VCaP (cell line): ENCODE measurements at regions not wholly inside any gene's neighbourhood (a gene's known extent, or its start where the extent isn't known, plus 50 kb on each side); places are given as distances from the start of the nearest gene placed in this dataset.

Experiments
- H3K27ac ChIP-seq: fragments of 450-650 bp; 2 replicates; pipeline ENCODE4 v1.5.1; 2017
- CTCF ChIP-seq: fragments of 450-650 bp; conservative IDR thresholded peaks from 2 replicates; pipeline ENCODE4 v1.5.1; 2017; ENCODE audit warnings: mild to moderate bottlenecking, moderate library complexity

- H3K27ac ChIP-seq = peak overlapping the region; percentile 99
- no peak for TF ChIP-seq CTCF
These were observed 131.1 kb upstream of the SOX4 start for GRCh38 chr6:21462519-21462852.

DNA sequence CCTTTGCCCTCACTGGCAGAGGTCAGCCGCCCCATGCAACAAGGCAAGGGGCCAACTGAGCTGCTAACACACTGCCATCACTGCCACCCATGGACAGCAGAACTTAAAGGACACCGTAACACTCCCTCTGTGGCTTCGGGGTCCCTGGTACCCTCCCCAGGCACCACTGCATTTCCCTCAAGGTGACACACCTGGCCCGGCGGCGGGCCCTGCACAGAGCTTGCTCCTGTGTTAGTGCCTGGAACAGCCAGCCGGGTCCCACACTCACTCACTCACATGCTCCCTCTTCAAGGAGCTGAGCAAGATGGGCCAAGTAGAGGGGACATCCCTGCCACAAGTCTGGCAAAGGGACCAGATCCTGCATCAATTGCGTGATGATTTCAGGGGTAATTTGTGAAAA, 126.5 kb upstream of the SOX4 start:
- peak overlapping the region; percentile 72 for H3K27ac ChIP-seq
- TF ChIP-seq CTCF = no peak

- H3K27ac ChIP-seq = peak overlapping the region; percentile 72
- no peak for TF ChIP-seq CTCF
These were observed 125.1 kb upstream of the SOX4 start for GRCh38 chr6:21468461-21468860.

DNA sequence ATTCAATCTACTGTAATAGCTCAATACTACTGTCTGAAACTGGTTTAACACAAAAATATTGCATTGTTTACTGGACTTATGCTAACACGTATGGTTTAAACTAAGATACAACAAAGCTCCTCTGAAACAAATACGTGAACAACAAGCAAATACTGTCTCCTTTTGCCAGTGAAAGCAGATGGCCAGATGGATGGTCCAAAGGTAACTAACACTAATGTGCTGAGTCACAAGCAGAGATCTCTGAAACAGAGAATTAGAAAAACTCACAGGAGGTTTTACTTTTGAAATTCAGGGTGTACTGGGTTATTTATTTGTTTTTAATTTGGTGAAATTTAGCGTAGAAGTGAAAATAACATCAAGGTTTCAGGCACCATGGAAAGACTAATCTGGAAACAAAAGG, 124.3 kb upstream of the SOX4 start:
- TF ChIP-seq CTCF = no peak

DNA sequence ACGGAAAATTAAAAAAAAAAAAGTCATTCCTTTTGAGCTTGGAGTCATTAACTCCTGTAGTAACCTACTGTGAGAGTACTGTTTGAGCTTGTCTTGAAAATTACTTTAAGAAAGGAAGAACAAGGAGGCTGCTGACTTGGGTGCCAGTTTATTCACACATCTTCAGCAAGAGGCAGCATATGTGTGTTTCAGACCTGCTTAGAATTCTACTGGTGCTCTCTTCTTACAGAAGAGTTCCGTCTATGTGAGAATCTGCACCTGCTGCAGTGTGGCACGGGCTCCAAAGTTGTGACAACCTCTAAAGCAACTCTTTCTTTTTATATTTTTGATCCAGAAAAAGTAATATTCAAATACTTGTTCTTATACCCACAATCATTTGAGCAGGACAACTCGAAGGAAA, 117.4 kb upstream of the SOX4 start:
- TF ChIP-seq CTCF = no peak
- no peak overlapping the region for H3K27ac ChIP-seq

More for the DNA sequence above, 124.3 kb upstream of the SOX4 start:
- H3K27ac ChIP-seq = peak overlapping the region; percentile 72

DNA sequence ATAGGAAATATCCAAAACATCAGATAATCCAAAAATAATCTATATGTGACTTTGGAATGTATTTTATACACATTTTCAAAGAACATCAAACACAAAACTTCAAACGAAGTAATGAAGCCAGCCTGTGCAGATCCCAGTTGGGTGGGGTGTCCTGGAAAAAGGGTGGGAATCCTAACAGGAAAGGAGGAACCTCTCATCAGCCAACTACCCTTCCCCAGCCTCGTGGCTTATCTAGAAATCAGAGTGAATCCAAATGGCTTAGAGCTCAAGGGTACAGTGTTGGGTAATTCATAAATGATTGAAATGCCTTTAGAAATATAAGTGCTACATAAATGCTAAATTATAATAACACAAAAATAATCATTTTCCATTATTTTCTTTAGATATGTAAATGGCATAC, 115.1 kb upstream of the SOX4 start:
- peak overlapping the region; percentile 84 for H3K27ac ChIP-seq
- TF ChIP-seq CTCF = no peak

DNA sequence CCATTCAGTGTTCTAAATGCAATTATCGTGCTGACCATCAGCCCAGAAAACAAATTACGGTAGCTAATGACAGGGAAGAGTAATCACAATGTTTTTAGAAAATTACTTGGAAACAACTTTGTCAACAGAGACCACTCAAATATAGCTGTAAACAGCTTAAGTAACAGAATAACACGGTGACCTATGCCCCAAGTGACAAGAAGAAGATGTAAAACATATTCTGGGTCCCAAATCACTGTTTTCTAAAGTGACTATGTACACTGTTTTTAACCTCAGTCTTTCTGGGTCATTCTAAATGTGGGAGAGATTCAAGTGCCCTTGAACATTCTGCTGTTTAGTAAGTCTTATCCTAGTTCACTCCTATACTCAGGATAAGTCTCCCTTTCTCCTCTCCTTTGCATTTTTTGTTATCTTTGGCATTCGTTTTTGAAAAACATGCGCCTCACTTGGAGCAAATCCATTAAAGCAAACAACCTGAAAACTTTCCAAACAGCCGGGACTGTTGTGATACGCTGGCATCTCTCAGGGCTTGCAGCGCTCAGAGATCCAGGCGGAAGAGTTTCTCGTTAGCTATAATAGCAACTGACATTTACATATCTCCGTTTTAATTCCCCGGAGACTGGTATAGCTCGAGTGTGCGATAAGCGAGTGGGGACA, 114.5 kb upstream of the SOX4 start:
- peak overlapping the region; percentile 84 for H3K27ac ChIP-seq
- no peak for TF ChIP-seq CTCF
